Kidney (tissue), 13 donors: ENCODE measurements at regions not wholly inside any gene's neighbourhood (a gene's known extent, or its start where the extent isn't known, plus 50 kb on each side); places are given as distances from the start of the nearest gene placed in this dataset.
"Not testable (repeated sequence)": the region's sequence is repeated elsewhere in the genome, so short reads cannot be mapped to it uniquely, and the experiment has no call there.

ENCODE experiments used
- DNase-seq, 5 donors: peaks; one replicate each; pipeline ENCODE4 v3.0.0-alpha.2; 2013 to 2020
- FAIRE-seq: peaks from 2 replicates; lab custom pipeline; 2012; peaks lifted over from hg19 to GRCh38; lab: Jason Lieb, UNC
- H3K27ac ChIP-seq, 2 donors: one replicate each; pipeline ENCODE4 v1.7.0; 2013; ENCODE audit warnings: low read depth in 2 of 2, low read length in 2 of 2, inconsistent platforms in 1 of 2
- H3K27me3 ChIP-seq: one replicate; pipeline ENCODE4 v1.7.1; 2013; ENCODE audit warnings: low read length, inconsistent platforms; ENCODE audit not compliant: control insufficient read depth, insufficient read depth
- H3K36me3 ChIP-seq, 3 donors: one replicate each; pipeline versions ENCODE4 v1.7.0 to v1.7.1; 2013; ENCODE audit warnings: low read length in 3 of 3, control low read depth in 1 of 3, inconsistent platforms in 1 of 3; ENCODE audit not compliant: insufficient read depth in 3 of 3, control insufficient read depth in 2 of 3
- H3K4me1 ChIP-seq, 3 donors: one replicate each; pipeline versions ENCODE4 v1.7.0 to v1.7.1; 2013; ENCODE audit warnings: low read length in 3 of 3, inconsistent platforms in 1 of 3, low read depth in 1 of 3; ENCODE audit not compliant: control insufficient read depth in 2 of 3, insufficient read depth in 2 of 3
- H3K4me3 ChIP-seq, 3 donors: one replicate each; pipeline versions ENCODE4 v1.7.0 to v1.8.1; 2013; ENCODE audit warnings: low read length in 3 of 3, control low read depth in 1 of 3, inconsistent platforms in 1 of 3
- H3K9ac ChIP-seq, 3 donors: one replicate each; pipeline versions ENCODE4 v1.7.0 to v1.7.1; 2013; ENCODE audit warnings: low read length in 3 of 3, control low read depth in 1 of 3, inconsistent platforms in 1 of 3
- H3K9me3 ChIP-seq, 3 donors: one replicate each; pipeline versions ENCODE4 v1.7.0 to v1.7.1; 2013; ENCODE audit warnings: low read length in 3 of 3, control low read depth in 1 of 3, inconsistent platforms in 1 of 3; ENCODE audit not compliant: control insufficient read depth in 2 of 3, insufficient read depth in 1 of 3
- CTCF ChIP-seq: IDR thresholded peaks from 3 replicates; pipeline ENCODE4 v1.5.1; 2012; ENCODE audit warnings: mild to moderate bottlenecking, moderate library complexity, borderline replicate concordance; ENCODE audit not compliant: insufficient read depth; ENCODE audit errors: extremely low read depth
- intact Hi-C: fragments of 100-400 bp; cut with DNase I; formaldehyde crosslinking; loops from one replicate; pipeline ENCODE4 v1.11.1; 2022
- donor health status: control.
- donor health status: control.
- donor health status: control.
- donor health status: control.
- donor health status: control.
- donor health status: DM: yes; HTN: yes; CAD: no.
- donor health status: Normal renal cell carcinoma (clear cell type).

DNA sequence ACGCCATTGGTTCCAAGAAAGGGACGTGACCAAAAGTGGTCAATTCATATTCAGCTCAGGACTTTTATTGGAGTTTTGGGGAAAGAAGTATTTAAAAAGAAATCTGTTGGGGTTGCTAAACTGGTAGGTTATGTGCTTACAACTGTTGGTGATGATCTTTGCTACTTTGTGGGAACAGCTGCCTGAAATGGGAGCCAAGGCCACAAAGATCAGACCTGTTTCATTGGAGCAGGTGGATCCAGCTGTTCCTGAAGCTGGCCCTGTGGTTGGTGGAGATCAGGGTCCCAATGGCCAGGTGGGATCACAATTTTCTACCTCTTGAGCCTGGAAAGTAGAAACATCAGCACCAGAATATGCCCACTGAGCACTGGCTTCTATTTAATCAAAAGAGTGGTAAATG is 144.5 kb downstream of the PSAT1 start:
- FAIRE-seq (no peak), DNase-seq (no peak)
- Histone ChIP-seq H3K27ac (no peak overlapping the region), H3K9me3 (no peaks in the 10 kb centered on the region), H3K4me1 (peaks cover 0 to 5% (median 3%) of the 10 kb centered on the region in 3 donors), H3K36me3 (no peaks in the 10 kb centered on the region), H3K27me3 (no peaks in the 10 kb centered on the region), H3K9ac (no peak overlapping the region), H3K4me3 (no peak overlapping the region)
- intact Hi-C loops, result no loop called here
- TF ChIP-seq CTCF, result no peak

DNA sequence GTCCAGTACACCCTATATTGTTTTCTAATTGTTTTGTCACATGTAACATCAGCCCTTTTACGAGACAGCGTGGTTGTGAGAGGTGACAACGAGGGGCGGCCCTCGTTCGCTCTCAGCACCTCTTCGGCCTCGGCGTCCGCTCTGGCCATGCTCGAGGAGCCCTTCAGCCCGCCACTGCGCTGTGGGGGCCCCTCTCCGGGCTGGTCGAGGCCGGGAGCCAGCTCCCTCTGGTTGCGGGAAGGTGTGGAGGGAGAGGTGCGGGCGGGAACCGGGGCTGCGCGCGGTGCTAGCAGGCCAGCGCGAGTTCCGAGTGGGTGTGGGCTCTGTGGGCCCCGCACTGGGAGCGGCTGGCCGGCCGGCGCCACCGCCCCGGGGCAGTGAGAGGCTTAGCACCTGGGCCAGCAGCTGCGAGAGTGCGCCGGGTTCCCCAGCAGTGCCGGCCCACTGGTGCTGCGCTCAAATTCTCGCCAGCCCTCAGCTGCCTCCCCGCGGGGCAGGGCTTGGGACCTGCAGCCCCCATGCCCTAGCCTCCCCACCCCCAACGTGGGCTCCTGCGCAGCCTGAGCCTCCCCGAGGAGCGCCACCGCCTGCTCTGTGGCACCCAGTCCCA is 145.0 kb downstream of the PSAT1 start:
- no peak overlapping the region for H3K4me3 ChIP-seq
- peaks cover 0 to 5% (median 3%) of the 10 kb centered on the region in 3 donors for H3K4me1 ChIP-seq
- intact Hi-C loops, result no loop called here
- no peak for FAIRE-seq
- H3K9ac ChIP-seq, result no peak overlapping the region
- no peaks in the 10 kb centered on the region for H3K36me3 ChIP-seq
- DNase-seq, result no peak
- H3K27me3 ChIP-seq, result no peaks in the 10 kb centered on the region
- H3K27ac ChIP-seq, result no peak overlapping the region
- no peak for TF ChIP-seq CTCF
- no peaks in the 10 kb centered on the region for H3K9me3 ChIP-seq

- H3K27me3 ChIP-seq, FAIRE-seq, H3K4me1 ChIP-seq, H3K36me3 ChIP-seq, H3K4me3 ChIP-seq, H3K27ac ChIP-seq, H3K9ac ChIP-seq, H3K9me3 ChIP-seq, DNase-seq, intact Hi-C loops: not testable (repeated sequence)
Measured at GRCh38 chr9:78442577-78442976, 145.7 kb downstream of the PSAT1 start.

DNA sequence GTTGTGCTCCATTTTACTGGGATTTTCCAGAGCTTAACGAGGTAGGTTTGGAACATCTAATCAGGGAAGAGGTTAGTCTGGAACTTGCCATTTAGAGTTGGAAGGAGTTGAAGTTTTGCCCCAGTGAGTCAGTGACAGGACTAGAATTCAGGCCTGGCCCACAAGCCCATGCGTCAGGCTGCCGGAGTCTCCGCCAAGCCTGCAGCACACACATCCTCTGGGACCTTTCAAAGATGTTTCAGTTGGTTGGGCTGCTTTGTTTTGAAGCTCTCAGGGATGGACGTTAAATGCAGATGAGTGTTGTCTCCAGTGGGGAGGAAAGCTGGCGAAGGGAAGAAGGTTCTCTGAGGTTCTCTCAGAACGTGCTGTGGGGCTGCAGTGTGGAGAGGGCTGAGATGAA is 147.0 kb downstream of the PSAT1 start:
- no peaks in the 10 kb centered on the region for H3K27me3 ChIP-seq
- H3K4me1 ChIP-seq, result peaks cover 0 to 5% (median 3%) of the 10 kb centered on the region in 3 donors
- H3K9me3 ChIP-seq, result no peaks in the 10 kb centered on the region
- no peak overlapping the region for H3K27ac ChIP-seq
- H3K36me3 ChIP-seq, result no peaks in the 10 kb centered on the region
- DNase-seq (no peak), FAIRE-seq (no peak)
- TF ChIP-seq CTCF, result no peak
- H3K9ac ChIP-seq, result no peak overlapping the region
- intact Hi-C loops, result no loop called here
- H3K4me3 ChIP-seq, result no peak overlapping the region
